ENCODE measurements at regions not wholly inside any gene's neighbourhood (a gene's known extent, or its start where the extent isn't known, plus 50 kb on each side); places are given as distances from the start of the nearest gene placed in this dataset.

- TF ChIP-seq CTCF (IDR thresholded peaks at IDR 0.05) (peak; percentile 63 to 86 (median 77)), POLR2A (IDR thresholded peaks at IDR 0.05) (no peak)
Measured at GRCh38 chr14:83300476-83301064, 1766.9 kb upstream of the SEL1L start.
